GM18870 (cell line): ENCODE measurements at regions not wholly inside any gene's neighbourhood (a gene's known extent, or its start where the extent isn't known, plus 50 kb on each side); places are given as distances from the start of the nearest gene placed in this dataset.
"Not testable (repeated sequence)": the region's sequence is repeated elsewhere in the genome, so short reads cannot be mapped to it uniquely, and the experiment has no call there.

Experiments used
- ATAC-seq: cut with Tn5 transposase; IDR thresholded peaks from one replicate; pipeline ENCODE4 v1.9.1; 2021; ENCODE audit warnings: moderate library complexity; ENCODE audit not compliant: unreplicated experiment

DNA sequence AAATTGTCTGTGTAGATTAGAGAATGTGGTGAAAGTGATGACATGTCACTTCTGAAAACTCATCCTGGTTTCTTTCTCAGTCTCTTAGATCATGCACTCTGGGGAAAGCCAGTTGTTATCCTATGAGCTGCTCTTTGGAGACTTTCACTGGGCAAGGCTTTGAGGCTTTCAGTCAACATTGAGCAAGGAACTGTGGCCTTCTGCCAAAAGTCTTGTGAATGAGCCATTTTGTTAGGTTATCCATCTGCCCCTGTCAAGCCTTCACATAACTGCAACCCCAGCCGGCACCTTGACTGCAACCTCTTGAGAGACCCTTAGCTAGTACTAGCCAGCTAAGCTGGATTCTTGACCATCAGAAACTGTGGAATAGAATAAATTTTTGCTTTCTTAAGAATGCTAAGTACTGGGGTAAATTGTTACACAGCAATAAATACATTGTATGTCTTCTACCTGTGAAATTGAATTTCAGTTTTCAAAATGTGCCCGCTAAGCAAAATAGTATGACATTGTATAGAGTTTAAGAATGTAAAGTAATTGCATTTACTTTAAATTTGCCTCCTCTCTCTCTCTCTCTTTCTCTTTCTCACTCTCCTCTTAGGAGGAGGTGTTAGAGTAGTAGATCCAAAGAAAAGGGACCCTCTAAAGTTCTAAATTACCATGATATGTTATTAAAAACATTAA lies 1273.0 kb downstream of the RAPGEF2 start:
- ATAC-seq = no peak

DNA sequence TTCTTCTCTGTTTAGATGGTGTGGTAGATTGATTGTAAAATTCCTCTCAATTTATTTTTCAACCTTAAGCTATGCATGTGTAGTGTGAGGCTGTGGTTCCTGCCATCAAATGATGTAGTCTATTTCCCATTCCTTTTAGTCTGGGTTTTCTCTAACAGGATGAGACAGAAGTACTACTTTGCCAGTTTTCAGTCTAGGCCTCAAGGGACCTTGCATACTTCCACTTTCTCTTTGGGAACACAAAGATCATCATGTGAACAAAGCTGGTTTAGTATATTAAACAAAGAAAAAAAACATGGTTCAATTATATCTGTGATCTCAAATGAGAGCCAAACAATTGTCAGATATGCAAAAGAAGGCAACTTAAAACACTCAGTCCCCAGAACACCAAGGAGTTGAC lies 1284.0 kb downstream of the RAPGEF2 start:
- no peak for ATAC-seq

DNA sequence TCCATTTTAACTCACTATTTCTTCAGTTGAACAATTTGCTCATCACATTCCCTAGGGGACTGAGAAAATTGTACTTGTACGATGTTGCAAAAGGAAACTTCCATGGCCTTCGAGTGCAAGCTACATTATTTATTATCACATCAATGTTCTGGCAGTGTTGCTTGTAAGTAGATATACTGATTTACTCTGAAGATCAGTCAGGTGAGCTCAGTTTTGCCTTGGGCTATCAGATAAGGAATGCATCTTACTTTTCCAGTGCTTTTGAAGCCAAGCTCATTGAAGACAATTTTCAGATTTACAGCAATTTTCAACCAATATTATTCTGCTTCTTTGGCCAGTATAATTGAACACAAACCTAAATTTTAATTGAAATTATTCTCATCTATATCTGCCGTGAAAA lies 1296.9 kb downstream of the RAPGEF2 start:
- ATAC-seq = no peak

DNA sequence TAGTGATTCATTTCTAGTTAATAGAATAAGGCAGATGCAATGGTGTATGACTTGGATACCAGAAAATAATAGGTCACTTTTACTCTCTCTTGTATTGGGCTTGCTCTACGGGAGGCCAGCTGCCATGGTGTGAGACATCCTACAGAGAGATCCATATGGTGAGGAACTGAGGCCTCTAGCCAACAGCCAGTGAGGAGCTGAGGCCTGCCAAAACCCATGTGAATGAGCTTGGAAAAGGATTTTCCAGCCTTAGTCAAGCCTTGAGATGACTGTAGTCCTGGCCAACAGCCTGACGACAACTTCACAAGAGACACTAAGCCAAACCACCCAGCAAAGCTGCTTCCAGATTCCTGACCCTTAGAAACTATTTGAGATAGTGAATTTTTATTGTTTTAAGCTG lies 1300.2 kb downstream of the RAPGEF2 start:
- ATAC-seq = no peak

DNA sequence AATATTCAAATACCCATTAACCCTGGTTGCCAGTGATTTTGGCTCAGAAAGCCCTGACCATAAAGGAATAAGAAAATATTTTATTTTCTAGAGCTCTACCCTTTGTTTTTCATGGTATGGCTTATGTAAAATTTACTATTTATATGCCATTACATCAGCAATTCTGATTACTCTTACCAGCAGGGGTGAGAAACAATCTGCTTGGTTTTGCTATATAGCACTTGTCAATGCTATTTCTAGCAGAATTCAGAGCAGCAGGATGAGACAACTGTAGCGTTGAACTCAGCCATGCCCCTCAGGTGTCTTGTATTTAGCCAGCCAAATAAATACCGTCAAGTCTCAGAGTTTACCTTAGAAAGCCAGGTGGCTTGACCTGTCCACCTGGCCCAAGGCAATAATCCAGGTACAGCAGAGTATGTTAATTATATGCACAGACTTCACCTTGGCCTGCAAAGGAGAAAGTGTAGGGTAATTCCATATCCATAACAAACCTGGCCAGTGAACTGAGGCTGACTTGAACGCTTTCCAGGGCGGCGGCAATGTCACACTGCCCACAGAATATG lies 1303.5 kb downstream of the RAPGEF2 start:
- ATAC-seq = no peak

DNA sequence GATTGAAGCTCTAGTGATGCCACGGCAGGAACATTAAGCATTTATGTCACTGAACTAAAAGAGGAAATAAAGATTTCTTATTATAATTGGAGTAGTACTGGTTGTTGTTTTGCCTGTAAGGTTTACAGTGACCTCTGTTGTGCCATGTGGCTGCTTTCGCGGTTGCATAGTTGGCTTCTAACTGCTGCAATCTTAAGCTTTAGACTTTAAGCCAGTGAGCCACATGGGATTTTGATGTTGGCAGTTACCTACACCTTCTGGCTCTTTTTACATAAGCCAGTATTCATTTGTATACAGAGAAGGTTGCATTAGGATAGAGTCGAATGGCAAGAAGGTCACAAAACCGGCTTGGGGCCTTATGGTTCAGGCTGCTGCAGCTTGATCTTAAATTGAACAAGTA lies 1311.6 kb downstream of the RAPGEF2 start:
- ATAC-seq = no peak

DNA sequence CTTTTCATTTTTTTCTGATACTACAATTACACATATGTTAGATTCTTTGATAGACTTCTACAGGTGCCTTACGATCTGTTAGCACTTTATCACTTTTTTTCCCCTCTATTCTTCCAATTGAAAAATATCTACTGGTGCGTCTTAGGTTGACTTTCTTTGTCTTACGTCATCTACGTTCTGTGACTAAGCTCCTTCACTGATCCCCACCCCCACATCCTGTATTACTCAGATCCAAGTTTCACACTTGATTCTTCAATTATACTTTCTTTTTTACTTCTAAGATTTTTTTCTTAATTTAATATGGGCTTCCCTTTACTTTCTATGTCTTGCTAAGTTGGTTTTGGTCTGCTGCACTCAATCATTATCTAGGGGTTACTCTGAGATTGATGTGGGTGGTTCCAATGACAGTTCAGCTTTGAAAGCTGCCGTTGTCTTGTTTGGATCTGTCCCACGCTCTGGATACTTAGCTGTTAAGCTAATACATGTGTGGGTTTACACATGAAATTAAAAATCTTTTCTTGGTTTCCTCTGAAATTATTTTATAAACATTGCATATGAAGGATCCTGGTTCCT lies 1321.1 kb downstream of the RAPGEF2 start:
- ATAC-seq = no peak

DNA sequence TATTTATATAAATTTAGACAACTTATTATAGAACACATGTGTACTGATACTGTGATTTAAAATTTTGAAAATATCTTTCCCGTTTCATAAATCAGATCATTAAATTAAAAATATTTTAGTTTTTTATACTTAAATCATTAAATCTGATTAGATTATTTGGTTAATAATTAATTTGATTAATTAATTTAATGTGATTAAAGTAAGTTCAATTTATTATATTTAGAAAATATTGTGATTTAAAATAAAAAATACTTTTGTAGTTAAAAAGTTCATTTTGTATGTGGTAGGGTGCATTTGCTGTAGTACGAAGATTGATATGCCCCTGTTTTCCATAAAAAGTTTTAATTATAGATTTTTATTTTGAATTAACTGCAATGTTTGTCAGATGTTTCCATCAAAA lies 1323.4 kb downstream of the RAPGEF2 start:
- ATAC-seq = no peak

DNA sequence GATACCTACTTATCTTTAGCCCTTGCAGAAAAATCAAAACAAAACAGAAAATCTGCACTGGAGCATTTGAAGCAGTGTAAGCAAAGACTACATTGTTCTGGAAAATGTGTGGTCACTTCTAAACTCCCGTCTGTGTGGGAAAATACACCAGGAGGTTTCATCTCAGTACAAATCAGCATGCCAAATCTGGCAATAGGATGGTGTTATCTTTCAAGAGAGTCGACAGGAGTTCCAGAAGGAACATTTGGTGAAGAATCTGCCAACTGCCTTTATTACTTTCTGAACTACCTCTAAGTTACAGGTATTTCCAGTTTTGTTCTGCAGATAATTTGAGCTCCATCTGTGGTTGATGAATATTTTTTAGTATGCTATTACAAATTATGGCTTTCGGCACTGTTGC lies 1348.0 kb downstream of the RAPGEF2 start:
- ATAC-seq = no peak

DNA sequence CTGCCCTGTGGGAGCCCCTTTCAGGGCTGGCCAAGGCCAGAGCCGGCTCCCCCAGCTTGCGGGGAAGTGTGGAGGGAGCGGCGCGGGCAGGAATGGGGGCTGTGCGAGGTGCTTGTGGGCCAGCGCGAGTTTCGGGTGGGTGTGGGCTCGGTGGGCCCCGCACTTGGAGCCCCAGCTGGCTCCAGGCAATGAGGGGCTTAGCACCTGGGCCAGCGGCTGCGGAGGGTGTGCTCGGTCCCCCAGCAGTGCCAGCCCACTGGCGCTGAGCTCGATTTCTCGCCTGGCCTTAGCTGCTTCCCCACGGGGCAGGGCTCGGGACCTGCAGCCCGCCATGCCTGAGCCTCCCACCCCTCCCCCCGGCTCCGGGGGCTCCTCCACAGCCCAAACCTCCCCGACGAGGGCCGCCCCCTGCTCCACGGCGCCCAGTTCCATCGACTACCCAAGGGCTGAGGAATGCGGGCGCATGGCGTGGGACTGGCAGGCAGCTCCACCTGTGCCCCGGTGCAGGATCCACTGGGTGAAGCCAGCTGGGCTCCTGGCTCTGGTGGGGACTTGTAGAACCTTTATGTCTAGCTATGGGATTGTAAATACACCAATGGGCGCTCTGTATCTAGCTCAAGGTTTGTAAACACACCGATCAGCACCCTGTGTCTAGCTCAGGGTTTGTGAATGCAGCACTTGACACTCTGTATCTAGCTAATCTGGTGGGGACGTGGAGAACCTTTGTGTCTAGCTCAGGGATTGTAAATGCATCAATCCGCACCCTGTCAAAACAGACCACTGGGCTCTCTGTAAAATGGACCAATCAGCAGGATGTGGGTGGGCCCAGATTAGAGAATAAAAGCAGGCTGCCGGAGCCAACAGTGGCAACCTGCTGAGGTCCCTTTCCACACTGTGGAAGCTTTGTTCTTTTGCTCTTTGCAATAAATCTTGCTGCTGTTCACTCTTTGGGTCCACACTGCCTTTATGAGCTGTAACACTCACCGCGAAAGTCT lies 1379.1 kb downstream of the RAPGEF2 start:
- ATAC-seq = not testable (repeated sequence)

DNA sequence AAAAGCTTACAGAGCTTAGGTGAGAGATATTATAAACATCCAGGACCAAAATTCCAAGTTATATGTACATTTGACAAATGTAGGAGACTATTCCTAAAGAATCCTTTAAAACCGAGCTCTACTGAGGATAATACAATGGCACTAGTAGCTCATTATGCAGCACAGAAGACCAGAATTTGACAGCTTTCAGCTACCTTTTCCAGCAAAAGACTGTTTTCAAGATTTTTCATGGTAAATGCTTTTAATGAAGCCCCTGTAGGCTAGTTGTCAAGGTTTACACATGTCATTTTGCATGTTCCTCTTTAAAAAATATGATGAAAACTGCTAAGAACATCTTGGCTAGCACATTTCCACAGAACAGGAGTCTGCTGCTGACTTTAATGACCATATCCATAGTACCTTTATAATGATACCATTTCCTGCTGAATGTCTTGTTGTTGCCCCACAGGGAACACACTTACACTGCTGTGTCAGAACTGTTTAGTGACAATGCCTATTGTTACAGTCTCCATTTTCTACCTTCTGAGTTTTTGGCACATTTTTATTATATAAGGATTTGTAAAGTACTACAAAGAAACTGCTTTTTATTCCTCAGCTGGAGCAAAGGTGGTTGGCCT lies 1382.3 kb downstream of the RAPGEF2 start:
- no peak for ATAC-seq

DNA sequence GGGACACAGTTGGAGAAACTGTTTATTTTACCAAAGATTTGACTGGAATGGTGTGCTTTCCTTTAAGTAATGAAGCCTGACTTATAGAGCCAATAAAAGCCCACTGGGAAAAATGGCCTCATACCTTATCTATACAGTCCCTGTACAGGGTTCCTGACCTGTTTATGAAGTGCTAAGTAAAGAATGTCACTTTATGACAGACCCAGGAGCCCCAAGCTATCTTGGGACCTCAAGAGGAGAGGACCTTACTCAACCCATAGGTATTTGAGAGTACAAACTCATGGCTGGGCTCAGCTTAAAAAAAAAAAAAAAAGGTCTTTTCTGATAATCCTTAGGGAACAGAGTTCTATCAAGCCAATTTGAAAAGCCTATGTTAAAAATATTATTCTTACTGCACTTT lies 1389.3 kb downstream of the RAPGEF2 start:
- ATAC-seq = no peak

DNA sequence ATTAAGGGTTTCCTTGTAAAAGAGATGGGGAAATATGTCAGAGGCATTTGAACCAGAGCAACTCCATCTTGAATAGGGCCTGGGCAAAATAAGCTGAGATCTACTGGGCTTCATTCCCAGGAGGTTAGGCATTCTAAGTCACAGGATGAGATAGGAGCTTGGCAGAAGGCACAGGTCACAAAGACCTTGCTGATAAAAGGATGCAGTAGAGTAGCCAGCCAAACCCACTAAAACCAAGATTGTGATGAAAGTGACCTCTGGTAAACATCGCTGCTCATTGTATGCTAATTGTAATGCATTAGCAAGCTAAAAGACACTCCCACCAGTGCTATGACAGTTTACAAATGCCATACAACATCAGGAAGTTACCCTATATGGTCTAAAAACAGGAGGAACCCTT lies 1390.3 kb downstream of the RAPGEF2 start:
- ATAC-seq = no peak

DNA sequence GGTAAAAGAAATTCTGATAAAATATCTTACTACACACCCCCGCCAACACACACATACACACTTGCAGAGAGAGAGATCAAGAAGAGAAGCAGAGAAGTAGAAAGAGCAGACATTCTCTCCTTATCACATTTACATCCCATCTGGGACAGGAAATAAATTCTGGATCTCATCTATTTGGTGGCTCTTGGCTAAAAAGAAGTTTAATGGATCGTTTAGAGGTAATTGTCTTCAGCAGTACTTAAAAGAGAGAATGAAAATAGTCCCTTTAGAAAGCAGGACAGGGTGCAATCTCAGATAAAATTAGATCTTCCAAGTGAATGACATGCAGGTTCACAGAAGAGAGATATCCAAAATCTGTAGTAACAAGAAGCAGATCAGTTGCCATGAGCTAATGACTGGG lies 1392.5 kb downstream of the RAPGEF2 start:
- ATAC-seq = no peak

DNA sequence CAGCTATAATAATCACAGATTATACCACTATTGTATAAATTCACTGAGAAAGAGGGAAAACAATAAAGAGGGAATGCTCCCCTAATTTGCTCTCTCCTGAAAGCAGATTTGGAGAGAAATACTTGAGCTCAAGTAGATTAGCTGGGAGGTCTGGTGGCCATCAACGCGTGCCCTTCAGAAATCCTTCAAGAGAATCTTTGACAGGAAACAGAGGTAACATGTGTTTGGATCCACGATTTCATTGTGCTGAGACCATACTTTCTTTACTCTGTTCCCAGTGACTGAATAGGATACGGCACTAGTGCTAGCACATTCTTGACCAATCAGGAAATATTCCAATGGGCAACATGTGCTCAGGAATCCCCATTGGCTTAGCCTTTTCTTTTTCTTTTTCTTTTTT lies 1395.3 kb downstream of the RAPGEF2 start:
- no peak for ATAC-seq

DNA sequence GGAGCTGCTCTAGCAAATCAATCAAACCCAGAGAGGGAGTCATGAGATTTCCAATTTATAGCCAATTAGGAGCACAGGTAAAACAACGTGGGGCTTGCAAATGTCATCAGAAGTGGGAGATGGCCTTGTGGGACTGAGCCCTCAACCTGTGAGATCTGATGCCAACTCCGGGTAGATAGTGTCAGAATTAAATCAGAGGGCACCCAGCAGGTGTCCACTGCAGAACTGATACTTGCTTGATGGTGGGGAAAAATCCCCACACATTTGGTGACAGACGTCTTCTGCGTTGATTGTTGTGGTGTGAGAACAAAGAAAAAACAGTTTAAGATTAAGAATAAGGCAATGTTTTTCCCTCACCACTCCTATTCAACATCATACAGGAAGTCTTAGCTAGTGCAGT lies 1402.8 kb downstream of the RAPGEF2 start:
- no peak for ATAC-seq

DNA sequence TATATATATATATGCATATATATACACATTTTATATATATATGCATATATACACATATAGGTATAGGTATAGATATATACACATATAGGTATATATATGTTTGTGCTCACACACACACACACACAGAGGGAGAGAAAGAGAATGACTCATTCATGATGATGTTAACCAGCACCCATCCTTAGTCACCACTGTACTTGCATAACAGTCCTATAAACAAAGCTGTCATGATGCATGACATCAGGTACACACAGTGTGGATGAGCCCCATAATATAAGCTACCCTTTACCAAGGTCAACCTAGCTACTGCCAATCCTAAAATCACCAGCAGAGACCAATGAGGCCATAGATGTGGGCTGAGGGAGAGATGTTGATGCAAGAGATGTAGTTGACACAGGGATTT lies 1408.0 kb downstream of the RAPGEF2 start:
- ATAC-seq = no peak

DNA sequence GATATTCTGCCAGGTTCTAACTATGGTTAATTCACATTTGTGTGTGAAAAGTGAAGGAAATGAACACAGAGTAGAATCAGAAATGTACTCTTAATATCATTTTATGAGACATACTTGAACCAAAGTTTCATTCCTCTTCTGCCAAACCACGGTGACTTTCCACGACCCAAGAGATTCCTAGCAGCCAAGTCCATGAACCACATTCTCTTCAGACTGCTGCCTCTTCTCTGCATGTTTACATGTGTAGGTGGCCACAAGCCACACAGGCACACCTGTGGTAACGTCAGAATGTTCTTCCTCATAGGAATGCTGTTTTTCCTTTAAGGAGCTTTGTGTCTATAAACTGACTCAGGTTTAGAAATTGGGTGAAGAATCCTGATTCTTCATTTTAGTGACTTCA lies 1411.2 kb downstream of the RAPGEF2 start:
- no peak for ATAC-seq

DNA sequence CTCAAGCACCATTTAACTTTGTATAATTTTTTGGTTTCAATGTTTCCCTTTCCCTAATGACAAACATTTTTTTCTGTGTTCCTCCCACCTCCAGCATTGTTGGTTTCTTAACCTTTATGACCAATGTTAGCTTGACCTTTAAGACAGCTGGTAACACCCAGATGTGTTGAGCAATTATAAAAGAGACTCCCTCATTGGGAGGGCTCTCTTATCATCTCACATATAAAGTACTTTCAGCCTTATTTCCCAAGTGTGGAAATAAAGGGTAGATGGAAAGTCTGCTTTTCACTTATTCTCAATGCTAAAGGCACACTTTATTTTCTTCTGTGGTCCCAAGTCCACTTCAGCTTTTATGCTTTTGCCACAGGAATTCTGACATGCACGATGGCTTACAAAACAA lies 1420.4 kb downstream of the RAPGEF2 start:
- ATAC-seq = no peak

DNA sequence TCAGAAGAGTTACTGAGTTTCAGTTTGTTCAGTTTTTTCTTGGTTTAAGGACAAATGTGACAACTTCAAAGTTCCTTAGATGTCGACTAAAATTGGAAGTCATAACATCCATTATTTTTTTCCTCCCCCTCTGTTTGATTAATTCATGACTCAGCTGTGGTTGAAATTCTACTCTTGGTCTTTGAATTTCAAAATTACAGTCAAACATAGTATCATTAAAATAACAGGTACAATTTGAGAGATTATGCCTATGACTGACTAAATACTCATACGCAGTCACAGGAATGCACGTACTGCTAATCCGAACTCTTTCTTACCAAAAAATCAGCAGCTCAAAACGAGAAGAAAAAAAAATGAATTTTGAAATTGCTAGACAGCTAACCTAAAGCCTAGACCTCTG lies 1434.8 kb downstream of the RAPGEF2 start:
- ATAC-seq = no peak

DNA sequence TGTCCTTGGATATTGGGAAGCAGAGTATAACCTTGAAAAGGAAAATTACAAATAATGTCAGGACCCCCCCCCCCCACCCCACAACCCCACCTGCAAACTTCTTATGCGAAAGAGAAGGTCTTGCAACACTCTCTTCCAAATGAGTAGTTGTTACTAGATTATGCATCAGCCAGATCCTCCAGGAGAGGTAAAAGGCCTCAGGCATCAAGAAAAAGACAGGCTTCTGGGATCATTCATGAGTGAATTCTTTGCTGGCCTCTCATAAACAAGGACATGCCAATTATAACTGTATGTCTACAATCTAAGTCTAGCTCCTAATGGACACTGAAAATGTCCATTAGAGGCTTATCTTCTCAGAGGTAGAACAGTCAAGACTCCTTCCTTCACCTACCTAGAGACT lies 1443.3 kb downstream of the RAPGEF2 start:
- no peak for ATAC-seq
